C4-2B (cell line): ENCODE measurements at regions not wholly inside any gene's neighbourhood (a gene's known extent, or its start where the extent isn't known, plus 50 kb on each side); places are given as distances from the start of the nearest gene placed in this dataset.

Source experiments
- ZFX ChIP-seq: fragments of 450-650 bp; IDR thresholded peaks from 2 replicates; pipeline ENCODE4 v1.6.1; 2017
- TF ChIP-seq, protein P1 (sequence below): fragments of 450-650 bp; conservative IDR thresholded peaks from 2 replicates; pipeline ENCODE4 v1.5.1; 2017; ENCODE audit warnings: mild to moderate bottlenecking

DNA sequence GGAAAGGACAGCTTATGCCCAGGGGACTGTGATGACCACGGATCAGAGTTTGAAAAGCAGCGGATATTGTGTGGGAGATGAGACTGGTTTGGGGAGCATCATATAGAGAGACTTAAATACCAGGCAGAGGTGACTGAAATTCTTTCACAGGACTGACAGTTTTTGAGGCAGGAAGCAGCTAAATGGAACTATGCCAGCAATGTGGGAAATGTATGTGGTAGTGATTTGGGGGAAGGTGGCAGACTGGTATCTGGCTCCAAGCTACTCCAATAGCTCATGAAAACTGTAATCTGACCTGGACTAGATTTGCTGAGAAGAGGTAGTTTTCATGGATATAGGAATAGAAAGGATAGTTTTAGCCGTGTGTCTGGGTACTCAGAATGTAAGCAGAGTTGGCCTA, 592.6 kb downstream of the REEP3 start:
- TF ChIP-seq, protein P1, sequence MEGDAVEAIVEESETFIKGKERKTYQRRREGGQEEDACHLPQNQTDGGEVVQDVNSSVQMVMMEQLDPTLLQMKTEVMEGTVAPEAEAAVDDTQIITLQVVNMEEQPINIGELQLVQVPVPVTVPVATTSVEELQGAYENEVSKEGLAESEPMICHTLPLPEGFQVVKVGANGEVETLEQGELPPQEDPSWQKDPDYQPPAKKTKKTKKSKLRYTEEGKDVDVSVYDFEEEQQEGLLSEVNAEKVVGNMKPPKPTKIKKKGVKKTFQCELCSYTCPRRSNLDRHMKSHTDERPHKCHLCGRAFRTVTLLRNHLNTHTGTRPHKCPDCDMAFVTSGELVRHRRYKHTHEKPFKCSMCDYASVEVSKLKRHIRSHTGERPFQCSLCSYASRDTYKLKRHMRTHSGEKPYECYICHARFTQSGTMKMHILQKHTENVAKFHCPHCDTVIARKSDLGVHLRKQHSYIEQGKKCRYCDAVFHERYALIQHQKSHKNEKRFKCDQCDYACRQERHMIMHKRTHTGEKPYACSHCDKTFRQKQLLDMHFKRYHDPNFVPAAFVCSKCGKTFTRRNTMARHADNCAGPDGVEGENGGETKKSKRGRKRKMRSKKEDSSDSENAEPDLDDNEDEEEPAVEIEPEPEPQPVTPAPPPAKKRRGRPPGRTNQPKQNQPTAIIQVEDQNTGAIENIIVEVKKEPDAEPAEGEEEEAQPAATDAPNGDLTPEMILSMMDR: no peak
- TF ChIP-seq ZFX: no peak
